Spleen (tissue), 3 donors: ENCODE measurements at regions not wholly inside any gene's neighbourhood (a gene's known extent, or its start where the extent isn't known, plus 50 kb on each side); places are given as distances from the start of the nearest gene placed in this dataset.

Source experiments
- POLR2A ChIP-seq, 3 donors: fragments of 450-650 bp; IDR thresholded peaks; one replicate each; pipeline ENCODE4 v1.5.1; 2017; ENCODE audit warnings: antibody characterized with exemption in 3 of 3, mild to moderate bottlenecking in 1 of 3
- POLR2AphosphoS5 ChIP-seq, 3 donors: sonication (generic); formaldehyde crosslinking; IDR thresholded peaks; one replicate each; pipeline ENCODE4 v1.5.1; 2017; ENCODE audit warnings: antibody characterized with exemption in 3 of 3

GRCh38 chr4:130896920-130897319, 1801.0 kb downstream of the C4orf33 start:
- no peak for TF ChIP-seq POLR2AphosphoS5 (IDR thresholded peaks at IDR 0.05)
- TF ChIP-seq POLR2A (IDR thresholded peaks at IDR 0.05) = no peak
